Hippocampal formation (tissue), 2 donors: ENCODE measurements at regions not wholly inside any gene's neighbourhood (a gene's known extent, or its start where the extent isn't known, plus 50 kb on each side); places are given as distances from the start of the nearest gene placed in this dataset.

Source experiments
- DNase-seq, 2 donors: peaks; one replicate each; lab custom pipeline; 2025; lab: John Stamatoyannopoulos, UW

DNA sequence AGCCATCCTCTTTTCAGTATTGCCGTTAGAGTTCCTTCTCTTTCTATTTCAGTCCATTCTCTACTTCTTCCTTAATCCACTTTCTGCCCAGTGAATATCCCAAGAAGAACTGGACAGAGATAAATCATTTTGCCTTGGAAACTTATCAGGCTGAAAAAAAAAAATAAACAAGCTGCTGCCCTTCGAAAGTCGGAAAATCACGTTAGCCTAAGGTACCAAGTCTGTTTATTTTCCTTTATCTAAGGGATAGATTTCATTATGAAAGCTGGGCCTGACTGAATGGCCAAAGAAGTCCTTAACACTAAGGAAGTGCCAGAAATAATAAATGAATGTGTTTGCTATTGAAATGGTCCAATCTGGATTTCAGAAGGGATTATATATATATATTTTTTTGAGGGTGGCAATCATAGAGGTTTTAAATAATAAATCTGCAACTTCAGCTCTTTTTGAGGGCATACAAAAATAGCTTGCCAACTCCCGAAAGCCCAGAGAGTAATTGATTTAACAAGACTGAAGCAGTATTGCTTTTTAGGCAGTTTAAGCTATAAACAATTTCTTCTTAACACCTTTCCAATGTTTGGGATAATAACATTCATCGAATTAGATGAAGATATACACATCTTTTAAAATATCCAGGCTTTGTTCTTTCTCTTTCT is 127.0 kb upstream of the STMND1 start:
- DNase-seq, result no peak

- DNase-seq, result no peak
Observed at GRCh38 chr6:16974387-16974673, 127.5 kb upstream of the STMND1 start.

DNA sequence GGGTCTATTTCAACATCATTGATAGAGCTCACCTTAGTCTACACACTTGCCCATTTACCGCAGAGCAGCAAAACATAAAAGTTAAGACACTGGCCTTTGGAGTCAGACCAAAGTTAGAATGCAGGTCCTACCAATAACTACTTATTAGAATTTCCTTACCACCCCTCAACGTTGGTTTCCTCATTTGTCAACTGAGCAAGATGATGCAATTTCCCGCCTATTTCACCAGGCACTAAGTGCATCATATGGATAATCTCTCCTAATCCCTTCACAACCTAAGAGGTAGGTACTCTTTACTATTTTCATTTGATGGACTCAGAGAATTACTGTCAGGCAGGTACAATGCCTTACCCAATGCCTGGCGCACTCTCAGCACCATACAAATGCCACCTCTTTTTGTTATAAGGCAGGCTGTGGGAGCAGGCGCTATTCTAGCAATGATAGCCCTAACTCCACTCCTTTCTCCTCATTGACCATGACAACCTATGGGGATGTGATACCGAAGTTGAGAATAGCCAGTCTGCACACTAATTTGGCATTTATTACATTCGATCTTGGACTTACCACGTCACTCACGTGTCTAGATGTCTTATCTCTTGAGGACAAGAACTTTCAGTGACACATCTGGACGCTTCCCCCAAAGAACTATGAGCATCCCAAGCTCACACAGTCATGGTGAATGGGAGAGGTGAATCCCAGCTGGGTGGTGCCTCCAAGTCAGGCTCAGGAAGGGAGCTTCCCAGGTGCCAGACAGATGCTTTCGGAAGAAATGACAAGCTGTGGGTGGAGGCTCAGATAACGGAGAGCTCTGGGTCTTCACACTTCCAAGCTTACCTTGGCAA is 128.1 kb upstream of the STMND1 start:
- no peak for DNase-seq

- no peak for DNase-seq
Observed at GRCh38 chr6:16973051-16973450, 128.8 kb upstream of the STMND1 start.

DNA sequence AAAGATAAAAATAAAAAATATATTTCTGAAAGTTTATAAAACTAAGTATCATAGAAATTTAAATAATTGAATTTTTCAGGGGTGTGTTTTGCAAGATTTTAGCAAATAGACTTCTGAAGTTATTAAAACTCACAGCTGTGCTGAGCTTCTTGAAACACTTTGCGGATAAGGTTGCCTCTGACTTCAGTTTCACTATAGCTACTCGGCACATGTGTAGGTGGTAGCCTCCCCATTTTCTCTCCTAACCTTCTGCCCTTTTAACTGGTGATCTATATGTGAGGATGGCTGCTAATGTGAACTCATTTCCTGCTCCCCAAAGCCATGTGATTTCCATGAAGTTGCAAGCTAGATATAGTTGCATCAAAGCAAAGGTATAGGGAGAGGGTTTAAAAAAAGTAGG is 129.3 kb upstream of the STMND1 start:
- DNase-seq, result no peak

GRCh38 chr6:16969699-16970655 is 131.9 kb upstream of the STMND1 start:
- no peak for DNase-seq

- no peak for DNase-seq
Observed at GRCh38 chr6:16968101-16968500, 133.7 kb upstream of the STMND1 start.

- no peak for DNase-seq
Observed at GRCh38 chr6:16967470-16967817, 134.4 kb upstream of the STMND1 start.

DNA sequence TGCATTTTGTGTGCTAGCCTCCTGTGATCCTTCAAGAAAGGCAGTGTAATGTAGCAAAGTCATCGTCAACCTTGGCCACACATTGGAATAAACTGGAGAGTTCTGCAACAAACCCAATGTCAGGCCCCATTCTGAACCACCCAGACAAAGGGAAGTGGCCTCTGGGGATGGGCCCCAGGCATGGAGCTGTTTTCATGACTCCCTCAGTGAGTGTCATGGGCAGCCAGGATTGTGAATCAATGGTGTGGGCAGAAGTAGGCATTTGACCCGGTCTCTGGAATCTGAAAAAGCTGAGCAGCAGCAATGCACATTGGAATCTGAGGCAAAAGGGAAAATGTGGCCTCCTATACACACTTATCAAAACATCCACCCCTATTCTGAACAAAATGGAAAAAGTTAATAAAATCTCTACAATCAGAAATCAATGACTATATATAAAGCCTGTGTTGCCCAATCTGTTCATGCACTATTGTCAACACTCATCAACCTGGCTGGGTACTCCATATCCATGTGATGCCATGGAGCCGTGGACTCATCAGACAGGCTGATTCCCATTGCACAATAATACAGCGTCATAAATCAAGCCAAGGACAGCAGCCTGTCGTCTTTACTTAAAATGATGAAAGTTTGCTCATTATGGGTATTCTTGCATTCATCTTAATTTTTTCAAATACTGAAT is 134.9 kb upstream of the STMND1 start:
- DNase-seq, result no peak

GRCh38 chr6:16965689-16966088 is 136.2 kb upstream of the STMND1 start:
- DNase-seq, result no peak

GRCh38 chr6:16964553-16965499 is 137.0 kb upstream of the STMND1 start:
- peak; percentile 57 to 69 for DNase-seq

- no peak for DNase-seq
Observed at GRCh38 chr6:16961577-16961976, 140.3 kb upstream of the STMND1 start.

DNA sequence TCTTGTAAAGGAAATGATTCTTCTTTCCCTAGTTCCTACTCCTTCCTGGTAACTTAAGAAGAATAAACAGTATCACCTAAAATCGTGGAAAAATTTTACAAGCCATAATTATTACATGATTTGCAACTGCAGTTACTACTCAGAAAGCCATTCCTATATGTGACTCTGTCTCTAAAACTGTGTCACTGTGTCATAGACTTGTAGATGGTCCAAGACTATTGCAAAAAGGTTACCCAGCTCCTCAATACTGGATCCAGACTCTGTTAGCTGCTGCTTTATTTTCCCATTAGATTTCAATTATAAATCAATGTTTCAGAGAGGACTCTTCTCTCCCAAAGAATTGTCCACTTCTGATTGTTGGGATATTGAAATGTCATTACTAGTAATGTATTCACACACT is 142.1 kb upstream of the STMND1 start:
- no peak for DNase-seq

GRCh38 chr6:16956361-16956760 is 145.5 kb upstream of the STMND1 start:
- DNase-seq, result no peak

GRCh38 chr6:16955899-16956298 is 146.0 kb upstream of the STMND1 start:
- DNase-seq, result no peak

- no peak for DNase-seq
Observed at GRCh38 chr6:16953905-16954304, 147.9 kb upstream of the STMND1 start.

GRCh38 chr6:16953446-16953845 is 148.4 kb upstream of the STMND1 start:
- DNase-seq, result no peak

GRCh38 chr6:16950825-16951495 is 150.9 kb upstream of the STMND1 start:
- no peak for DNase-seq

DNA sequence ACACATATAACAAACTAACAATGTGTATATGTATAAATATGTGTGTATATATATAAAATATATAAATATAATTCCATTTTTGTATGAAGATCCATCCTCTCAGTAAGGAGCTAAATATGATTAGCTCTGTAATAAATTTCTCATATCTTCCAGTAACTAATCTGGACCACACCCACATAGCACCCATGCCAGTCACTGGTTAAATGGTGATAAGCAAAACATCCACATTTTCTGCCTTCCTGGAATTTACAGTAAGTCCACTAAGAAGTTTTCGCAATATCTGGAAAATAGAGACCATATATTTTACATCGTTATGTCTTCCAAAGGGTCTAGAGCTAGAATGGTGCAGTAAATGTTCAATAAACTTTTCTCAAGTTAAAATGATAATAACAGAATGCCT is 151.5 kb upstream of the STMND1 start:
- DNase-seq, result no peak

DNA sequence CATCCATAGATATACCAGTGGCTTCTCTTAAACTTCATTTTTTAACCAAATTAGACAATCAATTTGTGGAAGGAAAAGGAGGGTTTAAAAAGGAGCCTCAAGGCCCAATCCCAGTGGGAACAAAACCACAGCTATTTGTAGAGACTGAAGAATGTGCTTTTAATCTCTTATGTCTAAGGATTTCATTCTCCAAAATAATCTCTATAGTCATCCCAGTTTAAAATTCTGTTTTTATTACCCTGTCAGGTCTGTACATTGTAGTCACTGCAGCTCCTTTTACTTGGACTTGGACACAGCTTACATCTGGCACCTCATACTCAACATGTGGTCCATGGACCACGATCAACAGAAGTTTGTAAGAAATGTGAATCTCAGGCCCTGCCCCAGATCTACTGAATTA is 152.1 kb upstream of the STMND1 start:
- no peak for DNase-seq
